ENCODE measurements at regions not wholly inside any gene's neighbourhood (a gene's known extent, or its start where the extent isn't known, plus 50 kb on each side); places are given as distances from the start of the nearest gene placed in this dataset.

DNA sequence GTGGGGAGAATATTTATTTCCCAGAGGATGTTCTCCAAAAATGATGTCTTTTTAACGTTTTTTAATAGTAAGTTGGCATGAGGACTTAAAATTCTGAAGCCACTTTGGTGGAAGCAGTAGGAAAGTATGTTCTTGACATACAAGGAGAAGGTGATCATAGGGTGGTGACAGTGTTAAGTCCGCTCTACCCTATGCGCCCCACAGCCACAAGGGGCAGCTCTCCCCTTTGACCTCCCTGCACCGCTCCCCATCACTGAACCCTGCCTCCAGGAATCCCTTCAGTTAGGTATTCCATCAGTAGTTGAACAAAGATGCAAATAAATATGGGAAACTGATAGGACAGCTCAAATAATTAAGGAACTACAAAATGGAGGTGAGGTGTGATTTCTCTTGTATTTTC lies 111.4 kb downstream of the PLEKHG1 start:
- DNase-seq (ENCODE audit: low read depth in 4 of 4, low spot score in 2 of 4) = no peak

DNA sequence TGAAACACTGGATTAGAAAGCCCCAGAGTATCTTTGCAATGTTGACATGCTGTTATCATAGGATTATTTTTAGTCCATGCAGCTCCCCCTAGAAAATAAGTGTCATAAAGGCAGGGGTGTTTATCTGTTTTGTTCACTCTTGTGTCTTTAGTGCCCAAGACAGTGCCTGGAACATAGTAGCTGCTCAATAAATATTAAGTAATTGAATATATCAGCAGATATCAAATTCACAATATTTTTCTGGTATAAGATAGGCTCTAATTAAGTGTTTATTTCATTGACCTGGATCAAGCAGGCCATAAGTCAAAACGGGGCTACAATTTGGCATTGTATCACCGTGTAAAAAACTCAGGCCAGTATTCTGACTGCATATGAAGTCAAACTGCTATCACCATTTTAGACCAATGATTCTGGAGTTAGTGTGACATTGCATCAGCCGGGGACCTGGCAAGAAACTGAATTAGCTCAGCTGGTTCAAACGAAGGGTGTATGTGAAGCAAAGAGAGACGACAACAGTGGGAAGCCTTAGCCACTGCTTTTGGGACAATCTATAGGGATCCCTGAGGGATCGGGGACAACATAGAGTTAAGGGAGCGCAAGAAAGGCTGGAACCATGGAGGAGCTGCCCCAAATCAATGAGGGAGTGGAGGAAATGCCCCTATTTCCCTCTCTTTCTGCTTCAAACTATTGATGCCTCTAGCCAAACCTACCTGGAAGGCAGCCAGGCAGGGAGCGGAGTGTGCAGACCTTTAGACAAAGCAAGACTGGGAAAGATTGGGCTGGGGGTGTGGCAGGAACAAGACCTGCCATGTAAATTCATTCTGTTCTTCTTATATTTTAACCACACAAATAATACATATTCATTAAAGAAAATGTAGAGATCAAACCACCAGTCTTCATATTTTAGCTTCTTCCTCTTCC lies 112.2 kb downstream of the PLEKHG1 start:
- no peak for DNase-seq (ENCODE audit: low read depth in 4 of 4, low spot score in 2 of 4)

DNA sequence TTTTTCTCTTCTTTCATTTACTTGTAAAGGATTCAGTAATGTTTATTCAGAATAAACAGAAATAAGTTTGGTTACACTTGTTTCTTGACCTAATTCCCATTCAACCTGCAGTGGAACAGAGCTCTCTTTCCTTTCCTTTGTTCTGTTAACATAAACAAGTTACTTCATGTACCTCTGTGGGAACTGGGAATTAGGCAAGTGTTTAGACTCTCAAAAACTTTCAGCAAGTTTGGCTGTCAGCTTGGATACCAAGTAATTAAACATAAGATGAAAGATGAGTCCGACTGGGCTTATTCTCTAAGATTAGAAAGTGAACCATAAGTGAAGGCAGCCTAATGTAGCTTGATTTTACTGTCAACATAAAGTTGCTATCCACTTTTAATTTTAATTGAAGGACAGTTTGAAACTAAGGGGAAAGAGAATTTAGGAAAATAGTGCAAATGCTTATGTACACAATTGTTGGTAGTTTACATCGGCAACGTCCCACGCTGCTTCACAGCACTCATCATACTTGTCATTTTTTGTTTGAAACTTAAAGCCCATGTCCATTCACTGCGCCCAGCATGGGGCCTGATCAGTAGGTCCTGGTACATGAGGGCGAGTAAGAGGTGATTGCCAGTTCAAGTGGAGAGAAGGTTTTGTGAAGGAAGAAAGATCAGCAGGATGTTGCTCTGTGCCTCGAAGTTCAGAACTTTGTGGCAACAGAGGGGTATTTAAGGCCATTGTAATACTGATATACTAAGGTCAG lies 113.0 kb downstream of the PLEKHG1 start:
- no peak for DNase-seq (ENCODE audit: low read depth in 4 of 4, low spot score in 2 of 4)

DNA sequence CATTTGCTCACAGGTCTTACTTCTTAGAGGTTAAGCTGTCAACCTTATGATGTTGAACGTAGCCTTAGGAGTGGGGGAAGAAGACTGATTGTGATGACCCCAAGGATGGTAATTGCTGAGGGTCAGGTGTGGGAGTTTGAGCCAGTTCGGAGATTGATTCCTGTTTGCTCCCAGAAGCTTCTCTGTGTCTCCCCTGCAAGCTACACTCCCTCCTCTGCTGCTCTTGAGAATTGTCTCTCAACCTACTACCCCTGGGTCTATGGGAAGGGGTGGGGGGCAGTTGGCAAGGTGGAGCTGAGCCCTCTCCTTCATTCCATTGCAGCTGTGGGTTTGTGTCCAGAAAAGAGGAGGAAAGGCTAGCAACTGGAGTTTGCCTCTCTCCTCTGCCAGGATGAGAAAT lies 113.8 kb downstream of the PLEKHG1 start:
- DNase-seq (ENCODE audit: low read depth in 4 of 4, low spot score in 2 of 4) = no peak

DNA sequence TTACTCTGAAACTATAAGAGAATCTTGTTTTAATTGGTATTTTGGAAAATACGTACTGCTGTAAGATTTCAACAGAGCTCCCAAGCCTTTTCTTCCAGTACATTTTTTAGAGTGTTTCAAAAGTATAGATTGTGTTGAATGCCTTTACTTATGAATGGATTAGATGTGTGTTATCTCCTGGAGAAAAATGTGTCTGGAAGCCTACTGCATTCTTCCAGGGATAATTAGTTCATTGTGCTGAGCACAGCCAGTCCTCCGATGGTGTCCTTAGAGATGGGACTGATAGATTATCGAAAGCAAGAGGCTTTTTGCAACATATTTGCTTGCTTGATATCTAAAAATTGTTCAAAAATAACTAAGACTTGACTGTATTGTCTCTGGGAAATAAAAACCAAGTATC lies 114.2 kb downstream of the PLEKHG1 start:
- DNase-seq (ENCODE audit: low read depth in 4 of 4, low spot score in 2 of 4) = no peak

DNA sequence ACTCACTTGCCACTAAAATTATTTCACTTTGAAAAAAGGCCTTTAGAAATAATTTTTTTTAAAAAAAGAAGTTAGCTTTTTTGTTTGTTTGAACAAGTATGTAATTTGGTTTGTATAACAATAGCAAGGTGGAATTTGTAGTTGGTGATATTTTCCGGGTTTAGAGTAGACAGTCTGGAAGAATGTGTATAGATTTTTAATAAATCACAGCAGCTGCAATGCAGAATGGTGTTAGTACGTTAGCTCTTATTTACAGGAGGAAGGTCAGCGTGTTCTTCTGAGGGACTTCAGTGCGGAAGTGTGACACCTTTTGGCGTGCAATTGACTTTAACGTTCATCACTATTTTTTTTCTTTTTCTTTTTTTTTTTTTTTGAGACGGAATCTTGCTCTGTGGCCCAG lies 115.4 kb downstream of the PLEKHG1 start:
- DNase-seq (ENCODE audit: low read depth in 4 of 4, low spot score in 2 of 4) = no peak

DNA sequence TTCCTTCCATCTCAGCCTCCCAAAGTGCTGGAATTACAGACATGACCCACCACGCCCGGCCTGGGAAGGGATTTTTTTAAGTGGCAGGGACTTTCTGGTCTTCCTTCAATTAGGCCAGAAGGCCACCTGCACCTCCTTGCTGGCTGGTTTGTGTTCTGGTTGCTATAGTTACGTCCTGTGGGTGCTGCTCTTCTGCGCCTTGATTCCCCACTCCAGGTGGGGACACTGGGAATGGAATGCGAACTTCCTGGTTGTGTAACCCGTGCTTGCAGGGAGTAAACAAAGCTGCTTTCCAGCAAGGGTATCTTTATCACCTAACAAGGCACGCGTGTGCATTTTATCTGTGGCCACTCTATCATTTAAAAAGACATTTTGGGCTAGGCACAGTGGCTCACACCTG lies 117.7 kb downstream of the PLEKHG1 start:
- no peak for DNase-seq (ENCODE audit: low read depth in 4 of 4, low spot score in 2 of 4)

DNA sequence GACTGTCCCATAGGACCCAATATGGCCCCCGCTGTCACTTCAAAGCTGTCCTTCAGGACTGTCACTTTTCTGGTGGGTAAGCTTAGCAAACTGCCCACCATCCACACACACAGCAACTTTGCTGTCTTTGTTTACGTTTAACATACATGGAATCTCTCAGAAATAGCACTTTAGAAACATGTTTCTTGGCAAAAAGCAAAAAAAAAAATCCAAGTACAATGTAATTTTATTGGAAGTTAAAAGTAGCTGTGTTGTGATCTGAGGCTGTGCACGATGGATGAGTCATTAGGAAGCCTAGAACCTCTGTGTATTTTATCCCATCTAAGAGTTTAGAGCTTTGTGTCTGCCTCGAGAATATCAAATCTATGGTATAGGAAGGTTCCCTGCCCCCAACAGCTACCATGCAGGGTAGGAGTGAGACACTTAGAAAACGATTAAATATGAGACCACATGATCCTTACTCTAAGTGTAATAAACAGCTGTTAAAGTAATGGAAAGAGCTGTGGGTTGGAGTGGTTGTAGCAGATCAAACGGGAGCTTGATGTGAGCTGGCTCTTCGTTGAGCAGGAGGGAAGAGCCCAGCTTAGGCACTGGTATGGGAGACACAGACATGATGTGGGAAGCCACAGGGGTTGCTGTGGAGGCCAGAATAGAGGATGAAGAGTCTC lies 119.5 kb downstream of the PLEKHG1 start:
- DNase-seq (ENCODE audit: low read depth in 4 of 4, low spot score in 2 of 4) = no peak

DNA sequence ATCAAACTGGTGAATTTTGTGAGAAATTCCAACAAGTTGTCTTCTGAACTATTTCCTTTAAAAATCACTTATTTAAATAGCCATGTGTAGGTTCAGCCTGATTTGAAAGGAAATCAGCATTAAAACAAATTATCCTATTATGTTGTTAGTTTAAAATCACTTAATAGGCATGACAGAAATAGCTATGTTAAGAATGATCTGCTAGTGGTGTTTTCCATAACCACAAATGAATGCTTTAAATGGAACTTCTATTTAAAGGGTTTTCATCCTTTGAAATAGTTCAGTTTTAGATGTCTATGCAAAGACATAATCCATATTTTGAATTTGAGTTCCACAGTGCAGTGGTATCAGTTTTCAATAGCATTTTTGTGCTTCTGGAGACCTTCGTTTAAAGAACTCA lies 120.1 kb downstream of the PLEKHG1 start:
- DNase-seq (ENCODE audit: low read depth in 4 of 4, low spot score in 2 of 4) = no peak

DNA sequence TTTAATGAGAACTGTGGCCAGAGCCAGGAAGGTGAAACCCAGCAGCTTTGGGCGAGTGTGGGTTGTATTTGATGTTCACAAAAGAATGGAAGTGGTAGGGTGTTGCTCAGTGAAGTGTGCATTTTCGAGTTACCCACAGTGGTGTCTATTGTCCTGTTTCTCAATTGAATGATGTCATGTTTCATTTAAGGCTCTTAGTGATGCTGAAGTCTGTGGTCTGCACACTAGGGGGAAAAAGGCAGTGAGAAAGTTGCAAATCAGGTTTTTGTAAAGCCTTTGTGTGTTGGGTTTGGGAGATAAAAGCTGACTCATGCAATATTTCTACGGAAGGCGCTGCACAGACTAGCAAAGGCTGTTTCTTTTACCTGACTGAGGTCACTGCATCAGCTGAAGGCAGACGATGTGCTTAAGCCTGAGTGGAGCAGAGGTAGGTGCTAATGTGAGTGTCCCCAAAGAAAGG lies 121.1 kb downstream of the PLEKHG1 start:
- DNase-seq (ENCODE audit: low read depth in 4 of 4, low spot score in 2 of 4) = peak in 2 of 4 donors; percentile 41 to 50

DNA sequence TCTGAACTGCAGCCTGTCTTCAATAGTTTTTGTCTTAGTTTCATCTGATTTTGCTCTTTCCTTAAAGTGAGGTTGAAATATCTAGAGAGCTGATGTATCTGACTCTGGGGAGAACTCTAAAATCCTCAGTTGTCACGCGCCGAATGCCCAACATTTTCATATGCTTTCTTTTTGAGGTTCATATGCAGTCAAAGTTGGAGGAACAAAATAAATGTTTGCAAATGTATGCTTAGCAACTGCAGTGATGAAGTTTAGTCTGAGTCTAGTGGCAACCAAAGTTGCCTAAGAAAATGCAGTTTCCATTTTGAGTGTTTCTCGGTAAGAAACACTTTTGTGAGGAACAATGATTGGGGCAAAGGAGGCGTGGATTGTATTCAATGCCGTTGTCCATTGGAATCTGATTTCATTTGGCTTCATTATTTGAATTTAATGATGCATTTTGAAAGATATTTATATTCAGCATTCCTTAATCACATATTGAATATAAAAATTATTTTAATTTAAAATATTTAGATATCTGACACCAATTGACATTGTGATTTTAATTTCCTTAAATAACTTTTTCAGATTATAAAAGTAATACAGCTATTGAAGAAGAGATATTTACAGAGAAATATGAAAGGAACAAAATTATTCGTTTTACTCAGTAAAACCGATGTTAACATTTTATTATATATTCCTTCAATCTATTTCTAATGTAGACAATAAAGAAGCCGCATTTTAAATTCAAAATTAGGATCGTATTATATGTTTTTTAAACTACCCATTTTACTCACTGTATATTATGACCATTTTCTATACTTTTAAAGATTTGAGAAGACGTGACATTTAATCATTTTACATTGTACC lies 122.0 kb downstream of the PLEKHG1 start:
- DNase-seq (ENCODE audit: low read depth in 4 of 4, low spot score in 2 of 4) = no peak

DNA sequence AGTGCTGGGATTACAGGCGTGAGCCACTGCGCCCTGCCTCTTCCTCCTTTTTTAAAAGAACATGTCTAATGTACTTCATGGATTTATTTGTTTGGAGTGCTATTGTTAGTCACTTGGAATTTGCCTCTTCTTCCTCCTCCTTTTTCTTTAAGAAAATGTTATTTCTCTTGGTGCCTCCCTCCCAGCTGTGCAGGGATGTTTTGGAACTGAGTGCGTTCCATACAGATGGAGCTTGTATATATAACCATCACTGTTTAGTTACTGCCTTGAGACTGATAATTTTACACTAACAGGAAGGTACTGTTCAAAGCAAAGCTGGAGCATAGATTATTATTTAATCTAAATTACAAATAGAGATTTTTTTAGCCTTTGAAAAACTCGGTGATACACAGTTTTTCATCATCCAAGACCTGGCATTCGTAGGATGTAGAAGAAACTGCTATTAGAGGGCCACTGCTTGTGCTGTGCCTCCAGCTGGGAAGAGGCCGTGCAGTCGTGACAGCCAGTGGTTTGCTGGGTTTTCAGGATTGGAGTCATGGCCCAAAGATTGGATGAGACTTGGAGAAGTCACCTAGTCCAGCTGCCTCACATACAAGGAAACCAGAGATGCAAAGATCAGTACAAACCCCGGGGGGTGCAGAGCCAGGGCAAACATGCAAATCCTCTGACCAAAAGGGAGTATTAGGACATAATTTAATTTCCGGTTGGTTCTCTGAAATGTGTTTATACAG lies 123.1 kb downstream of the PLEKHG1 start:
- DNase-seq (ENCODE audit: low read depth in 4 of 4, low spot score in 2 of 4) = no peak

DNA sequence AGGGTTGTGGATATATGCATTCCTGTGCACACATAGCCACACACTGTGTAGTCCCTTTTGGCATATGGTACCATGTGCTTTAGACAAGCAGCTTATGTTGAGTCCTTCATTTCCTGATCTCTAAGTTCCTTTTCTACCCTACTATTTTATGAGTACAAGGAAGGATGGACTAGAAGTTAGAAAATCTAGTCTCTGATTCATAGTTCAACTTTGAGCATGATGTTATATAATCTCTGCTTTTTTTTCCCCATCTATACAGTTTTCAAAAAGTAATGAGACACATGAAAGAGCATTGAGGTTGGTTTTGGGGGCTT lies 123.6 kb downstream of the PLEKHG1 start:
- DNase-seq (ENCODE audit: low read depth in 4 of 4, low spot score in 2 of 4) = no peak

DNA sequence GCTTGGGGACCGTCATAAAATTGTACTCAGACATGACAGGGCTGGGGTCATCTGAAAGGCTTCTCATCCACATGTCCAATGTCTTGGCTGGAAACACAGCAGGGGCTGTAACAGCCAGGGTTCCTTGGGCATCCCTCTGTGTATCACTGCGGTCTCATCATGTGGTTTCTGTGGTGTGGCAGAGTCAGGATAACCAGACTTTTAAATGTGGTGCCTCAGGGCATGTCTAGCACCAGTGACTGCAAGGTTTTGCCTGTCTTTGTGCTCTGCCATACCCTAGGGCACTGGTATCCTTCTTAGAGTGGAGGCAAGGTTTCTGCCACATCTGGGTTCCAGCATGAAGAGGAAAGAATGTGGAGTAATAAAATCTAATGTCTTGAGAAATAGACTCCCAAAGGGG lies 124.2 kb downstream of the PLEKHG1 start:
- no peak for DNase-seq (ENCODE audit: low read depth in 4 of 4, low spot score in 2 of 4)

DNA sequence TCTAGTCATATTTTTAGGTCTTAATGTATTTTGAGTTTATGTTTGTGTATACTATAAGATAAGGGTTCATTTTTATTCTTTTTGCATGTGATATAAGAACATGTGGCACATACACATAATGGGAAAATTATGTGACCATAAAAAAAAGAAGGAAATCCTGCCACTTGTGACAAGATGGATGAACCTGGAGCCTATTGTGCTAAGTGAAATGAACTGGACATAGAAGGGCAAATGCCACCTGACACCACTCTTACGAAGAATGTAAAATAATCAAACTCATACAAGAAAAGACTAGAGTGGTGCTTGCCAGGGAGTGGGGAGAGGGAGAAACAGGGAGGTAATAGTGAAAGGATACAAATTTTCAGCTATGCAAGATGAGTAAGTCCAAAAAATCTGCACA lies 126.1 kb downstream of the PLEKHG1 start:
- DNase-seq (ENCODE audit: low read depth in 4 of 4, low spot score in 2 of 4) = no peak

DNA sequence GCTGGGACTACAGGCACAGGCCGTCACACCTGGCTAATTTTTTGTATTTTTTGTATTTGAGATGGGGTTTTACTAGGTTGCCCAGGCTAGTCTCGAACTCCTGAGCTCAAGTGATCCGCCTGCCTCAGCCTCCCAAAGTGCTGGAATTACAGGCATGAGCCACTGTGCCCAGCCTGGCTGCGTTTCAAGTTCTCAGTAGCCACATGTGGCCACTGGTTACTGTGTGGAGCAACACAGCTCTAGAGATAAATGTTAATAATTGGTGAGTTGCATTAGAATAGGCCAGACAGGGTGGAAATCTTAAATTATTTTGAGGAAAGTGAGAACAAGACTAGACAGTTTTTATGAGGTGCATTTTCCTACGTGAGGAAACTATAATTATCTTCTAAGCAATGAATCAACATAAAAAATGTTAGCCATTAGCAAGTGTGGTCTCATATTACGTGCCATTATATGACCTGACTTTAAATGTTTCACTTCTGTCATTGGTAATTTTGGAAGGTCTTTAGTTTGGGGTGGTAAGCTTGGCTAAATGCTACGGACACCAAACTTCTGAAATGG lies 129.6 kb downstream of the PLEKHG1 start:
- no peak for DNase-seq (ENCODE audit: low read depth in 4 of 4, low spot score in 2 of 4)

DNA sequence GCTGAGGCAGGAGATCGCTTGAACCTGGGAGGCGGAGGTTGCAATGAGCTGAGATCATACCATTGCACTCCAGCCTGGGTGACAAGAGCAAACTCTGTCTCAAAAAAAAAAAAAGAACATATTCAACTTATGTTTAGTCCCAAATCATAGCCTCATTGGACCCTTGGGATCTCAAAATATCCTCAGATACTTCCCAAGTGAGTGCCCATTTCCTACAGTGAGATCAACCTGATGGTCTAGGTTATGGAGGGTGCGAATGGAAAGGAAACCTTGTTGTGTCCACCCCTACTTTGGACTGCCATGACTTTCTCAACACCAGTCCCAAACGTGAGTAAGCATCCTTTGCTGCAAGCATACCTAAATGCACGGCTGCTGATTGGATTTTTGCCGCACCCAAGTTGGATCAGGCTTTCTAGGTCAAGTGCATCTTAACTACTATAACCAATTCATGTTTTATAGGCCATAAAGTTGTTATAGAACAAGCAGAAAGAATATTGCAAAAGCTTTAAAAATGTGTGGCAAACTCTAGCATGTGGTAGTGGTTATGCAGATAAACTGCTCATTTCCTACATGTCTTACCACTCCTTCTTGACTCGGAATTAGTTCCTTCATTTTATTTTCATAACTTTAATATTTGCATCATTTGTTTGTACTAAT lies 131.2 kb downstream of the PLEKHG1 start:
- no peak for DNase-seq (ENCODE audit: low read depth in 4 of 4, low spot score in 2 of 4)

DNA sequence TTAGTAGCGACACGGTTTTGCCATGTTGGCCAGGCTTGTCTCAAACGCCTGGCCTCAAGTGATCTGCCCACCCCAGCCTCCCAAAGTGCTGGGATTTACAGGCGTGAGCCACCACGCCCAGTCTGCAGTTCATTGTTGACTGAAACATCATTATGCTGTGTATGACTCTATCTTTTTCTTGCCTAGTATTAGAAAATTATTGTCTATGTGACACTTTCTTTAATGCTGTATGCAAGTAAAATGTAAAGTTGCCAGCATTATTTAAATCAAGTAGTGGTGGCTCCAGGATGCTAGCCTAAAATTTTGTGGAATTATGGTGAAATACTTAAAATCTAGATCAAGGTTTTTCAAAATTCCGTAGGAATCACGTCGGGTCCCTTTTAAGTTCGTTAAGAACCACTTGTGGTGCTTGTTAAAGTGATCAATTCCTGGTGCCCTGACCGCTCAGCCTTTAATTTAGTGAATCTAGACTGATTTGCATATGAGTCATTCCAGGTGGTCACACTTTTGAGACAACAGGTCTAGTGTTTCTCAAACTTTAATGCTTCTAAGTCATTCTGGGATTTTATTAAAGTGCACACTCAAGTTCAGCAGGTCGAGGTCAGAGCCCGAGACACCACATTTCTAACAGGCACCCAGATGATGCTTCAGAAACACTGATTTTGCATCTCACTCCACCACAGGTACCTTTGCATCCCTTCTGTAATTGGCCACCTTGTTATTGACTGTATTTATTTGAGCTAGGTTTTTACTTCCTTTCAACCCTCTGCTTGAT lies 132.6 kb upstream of the MTHFD1L start:
- no peak for DNase-seq (ENCODE audit: low read depth in 4 of 4, low spot score in 2 of 4)
